NB4 (cell line): ENCODE measurements at regions not wholly inside any gene's neighbourhood (a gene's known extent, or its start where the extent isn't known, plus 50 kb on each side); places are given as distances from the start of the nearest gene placed in this dataset.
"Not testable (repeated sequence)": the region's sequence is repeated elsewhere in the genome, so short reads cannot be mapped to it uniquely, and the experiment has no call there.

ENCODE experiments used
- DNase-seq: peaks from one replicate; pipeline ENCODE4 v3.0.0; 2010; ENCODE audit warnings: low read depth
- H3K4me3 ChIP-seq: one replicate; pipeline ENCODE4 v1.5.1; 2011; ENCODE audit warnings: mild to moderate bottlenecking, low read depth, low read length, moderate library complexity
- MYC ChIP-seq: IDR thresholded peaks from 2 replicates; pipeline ENCODE4 v1.6.1; 2011; ENCODE audit warnings: low read depth, low read length
- POLR2A ChIP-seq: IDR thresholded peaks from 2 replicates; pipeline ENCODE4 v1.6.1; 2011; ENCODE audit warnings: mild to moderate bottlenecking; ENCODE audit not compliant: insufficient read length; ENCODE audit errors: extremely low read depth
- TF ChIP-seq, protein P1 (sequence below): IDR thresholded peaks from one replicate; pipeline ENCODE4 v1.5.1; 2012; ENCODE audit warnings: low read depth, low read length
- TF ChIP-seq, protein P2 (sequence below): IDR thresholded peaks from 2 replicates; pipeline ENCODE4 v1.6.1; 2011; ENCODE audit warnings: low read depth, low read length

DNA sequence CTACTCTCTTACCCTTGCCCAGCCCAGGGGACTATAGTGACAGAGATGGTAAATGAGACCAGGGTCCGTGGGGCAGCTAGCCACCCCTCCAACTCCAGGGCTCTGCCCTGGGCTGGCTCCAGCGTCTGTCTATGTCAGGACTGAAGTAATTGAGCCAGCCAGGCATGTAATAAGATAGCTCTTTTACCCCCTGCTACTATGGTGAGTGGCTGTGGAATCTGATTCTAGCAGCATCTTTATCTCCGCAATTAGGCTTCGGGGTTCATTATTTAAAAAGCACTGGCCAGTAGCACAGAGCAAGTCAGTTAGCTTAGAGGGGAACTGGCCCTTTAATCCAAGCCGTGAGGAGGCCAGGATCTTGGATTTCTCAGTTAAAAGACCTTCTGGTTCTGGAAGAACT, 123.3 kb upstream of the RAI2 start:
- no peak for DNase-seq

GRCh38 chrX:17983389-17983788, 122.3 kb upstream of the RAI2 start:
- no peak for TF ChIP-seq POLR2A
- TF ChIP-seq, protein P1, sequence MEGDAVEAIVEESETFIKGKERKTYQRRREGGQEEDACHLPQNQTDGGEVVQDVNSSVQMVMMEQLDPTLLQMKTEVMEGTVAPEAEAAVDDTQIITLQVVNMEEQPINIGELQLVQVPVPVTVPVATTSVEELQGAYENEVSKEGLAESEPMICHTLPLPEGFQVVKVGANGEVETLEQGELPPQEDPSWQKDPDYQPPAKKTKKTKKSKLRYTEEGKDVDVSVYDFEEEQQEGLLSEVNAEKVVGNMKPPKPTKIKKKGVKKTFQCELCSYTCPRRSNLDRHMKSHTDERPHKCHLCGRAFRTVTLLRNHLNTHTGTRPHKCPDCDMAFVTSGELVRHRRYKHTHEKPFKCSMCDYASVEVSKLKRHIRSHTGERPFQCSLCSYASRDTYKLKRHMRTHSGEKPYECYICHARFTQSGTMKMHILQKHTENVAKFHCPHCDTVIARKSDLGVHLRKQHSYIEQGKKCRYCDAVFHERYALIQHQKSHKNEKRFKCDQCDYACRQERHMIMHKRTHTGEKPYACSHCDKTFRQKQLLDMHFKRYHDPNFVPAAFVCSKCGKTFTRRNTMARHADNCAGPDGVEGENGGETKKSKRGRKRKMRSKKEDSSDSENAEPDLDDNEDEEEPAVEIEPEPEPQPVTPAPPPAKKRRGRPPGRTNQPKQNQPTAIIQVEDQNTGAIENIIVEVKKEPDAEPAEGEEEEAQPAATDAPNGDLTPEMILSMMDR, result no peak
- TF ChIP-seq, protein P2, sequence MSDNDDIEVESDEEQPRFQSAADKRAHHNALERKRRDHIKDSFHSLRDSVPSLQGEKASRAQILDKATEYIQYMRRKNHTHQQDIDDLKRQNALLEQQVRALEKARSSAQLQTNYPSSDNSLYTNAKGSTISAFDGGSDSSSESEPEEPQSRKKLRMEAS, result no peak
- no peak for DNase-seq
- H3K4me3 ChIP-seq, result no peak overlapping the region

More for the DNA sequence above, 123.3 kb upstream of the RAI2 start:
- H3K4me3 ChIP-seq, result no peak overlapping the region
- TF ChIP-seq MYC (no peak), POLR2A (no peak)
- TF ChIP-seq, protein P2, result no peak
- TF ChIP-seq, protein P1, result no peak

- DNase-seq, result no peak
- no peak overlapping the region for H3K4me3 ChIP-seq
- TF ChIP-seq, protein P2, result no peak
- no peak for TF ChIP-seq MYC
- no peak for TF ChIP-seq POLR2A
- TF ChIP-seq, protein P1, result no peak
Observed at GRCh38 chrX:17977696-17978095, 116.6 kb upstream of the RAI2 start.

GRCh38 chrX:17976955-17977354, 115.9 kb upstream of the RAI2 start:
- TF ChIP-seq, protein P2, result no peak
- no peak for TF ChIP-seq POLR2A
- TF ChIP-seq MYC, result no peak
- TF ChIP-seq, protein P1, result no peak
- no peak for DNase-seq
- H3K4me3 ChIP-seq, result no peak overlapping the region

- not testable (repeated sequence) for DNase-seq, H3K4me3 ChIP-seq
Observed at GRCh38 chrX:17975349-17975748, 114.3 kb upstream of the RAI2 start.

DNA sequence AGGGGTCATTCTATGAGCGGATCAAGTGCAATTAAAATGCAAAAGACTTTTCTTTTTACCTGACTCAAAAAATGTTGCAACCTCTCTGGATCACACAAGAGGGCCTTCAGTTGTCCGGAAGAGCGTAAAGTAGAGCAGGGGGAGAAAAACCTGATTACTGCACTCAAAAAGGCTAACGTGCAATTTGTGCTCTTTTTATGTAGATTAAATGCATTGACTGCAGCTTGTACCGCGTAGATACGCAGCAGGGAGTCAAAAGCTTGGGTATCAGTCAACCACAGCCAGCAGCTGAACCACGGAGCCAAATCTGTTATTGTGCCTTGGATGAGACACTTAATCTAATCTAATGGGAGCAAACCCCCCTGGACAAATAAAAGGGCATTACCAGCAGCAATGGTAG, 107.3 kb upstream of the RAI2 start:
- no peak overlapping the region for H3K4me3 ChIP-seq
- TF ChIP-seq MYC (no peak), POLR2A (no peak)
- TF ChIP-seq, protein P2, result no peak
- TF ChIP-seq, protein P1, result no peak
- no peak for DNase-seq
